ENCODE measurements at regions not wholly inside any gene's neighbourhood (a gene's known extent, or its start where the extent isn't known, plus 50 kb on each side); places are given as distances from the start of the nearest gene placed in this dataset.

DNA sequence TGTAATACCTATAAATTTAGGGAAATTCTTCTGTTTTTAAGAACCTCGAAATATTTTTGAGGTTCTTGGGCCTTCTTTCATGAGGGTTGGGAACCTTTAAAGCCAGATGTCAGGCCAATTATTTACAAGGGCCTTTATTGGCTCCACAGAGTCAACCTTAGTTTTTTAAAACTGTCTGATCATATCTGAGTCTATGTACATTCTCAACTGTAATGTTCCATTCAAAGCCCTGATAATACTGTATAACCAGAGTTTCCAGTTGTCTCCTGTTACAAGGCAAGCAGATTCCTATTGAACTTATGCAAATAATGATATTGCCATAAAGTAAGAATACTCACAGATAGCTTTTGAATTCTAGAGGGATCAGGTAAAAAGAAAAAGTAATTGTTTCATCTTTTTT lies 545.5 kb downstream of the EPM2A start:
- DNase-seq: no peak

DNA sequence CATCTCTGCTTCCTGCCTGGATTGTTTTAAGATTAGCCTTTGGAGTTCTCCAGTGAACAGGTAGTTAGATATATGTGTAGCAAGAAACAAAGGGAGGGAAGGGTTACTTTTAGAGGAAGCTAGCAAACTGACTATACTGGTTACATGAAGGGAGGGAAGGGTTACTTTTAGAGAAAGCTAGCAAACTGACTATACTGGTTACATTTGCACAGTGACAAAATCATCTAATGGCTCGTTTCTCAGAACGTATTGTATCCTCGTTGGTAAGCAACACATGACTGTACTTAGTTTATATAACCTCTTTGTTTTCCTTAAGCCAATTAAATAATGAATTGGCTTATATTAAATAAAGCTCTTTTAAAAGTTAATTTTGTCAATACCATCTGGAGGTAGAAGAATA lies 540.9 kb downstream of the EPM2A start:
- no peak for DNase-seq

DNA sequence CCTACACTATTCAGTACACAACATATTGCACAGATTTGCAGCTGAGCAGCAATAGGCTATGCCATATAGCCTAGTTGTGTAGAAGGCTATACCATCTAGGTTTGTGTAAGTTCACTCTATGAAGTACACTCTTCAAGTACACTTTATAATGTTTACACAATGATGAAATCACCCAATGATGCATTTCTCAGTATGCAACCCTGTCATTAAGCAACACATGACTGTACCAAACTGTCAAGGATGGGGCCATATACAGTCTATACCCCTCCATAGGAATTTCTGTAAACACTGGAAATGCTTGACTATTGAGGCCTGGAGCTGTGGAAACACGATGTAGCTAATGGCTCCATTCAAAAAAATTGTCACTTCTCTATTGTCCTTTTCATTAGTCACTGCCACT lies 535.4 kb downstream of the EPM2A start:
- no peak for DNase-seq

DNA sequence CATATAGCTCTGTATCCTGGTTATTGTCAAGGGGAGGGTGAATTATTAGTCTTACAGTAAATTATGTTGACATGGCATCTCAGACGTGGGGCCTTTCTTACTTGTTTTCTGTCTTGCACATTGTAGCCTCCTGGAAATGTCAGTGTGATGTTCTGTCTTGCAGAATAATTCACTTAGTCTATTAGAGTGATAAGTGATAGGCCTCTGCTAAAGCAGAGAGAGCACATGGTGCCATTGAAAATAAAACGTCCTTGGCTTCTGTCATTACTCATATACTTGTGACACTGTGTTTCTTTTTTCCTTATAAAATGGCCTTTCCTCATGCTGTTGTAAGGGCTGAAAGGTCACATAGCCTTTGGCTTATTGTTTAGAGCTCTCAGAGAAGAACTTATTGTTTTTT lies 531.0 kb downstream of the EPM2A start:
- no peak for DNase-seq

DNA sequence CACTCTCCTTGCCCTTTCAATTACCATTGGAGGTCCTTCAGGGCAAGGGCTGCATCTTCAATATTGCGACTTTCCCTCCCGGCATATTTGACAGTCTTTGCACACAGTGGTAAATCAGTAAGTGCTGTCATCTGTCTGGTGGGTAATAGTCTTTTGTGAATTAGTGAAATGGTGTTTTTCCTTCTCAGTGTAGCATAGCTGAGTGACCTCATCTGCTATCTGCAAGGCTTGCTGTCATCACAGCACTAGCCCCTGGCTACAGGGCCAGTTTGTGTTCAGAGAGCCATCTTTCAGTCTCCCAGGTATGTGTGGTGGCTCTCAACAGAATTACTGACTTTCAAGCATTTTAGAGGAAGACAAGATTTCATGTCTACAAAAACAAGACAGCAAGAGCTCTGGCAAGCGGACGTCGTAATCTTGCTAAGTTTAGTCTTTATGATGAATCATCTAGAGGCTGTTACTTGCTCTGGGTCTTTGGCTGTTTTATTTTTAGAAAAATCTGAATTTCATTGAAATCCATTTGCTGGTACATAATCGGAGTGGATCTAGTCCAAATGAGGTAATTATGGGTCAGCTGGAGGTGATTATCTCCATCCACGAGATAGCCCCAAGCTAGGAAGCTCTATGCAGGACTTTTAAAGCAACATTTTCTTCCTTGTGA lies 528.9 kb downstream of the EPM2A start:
- no peak for DNase-seq

DNA sequence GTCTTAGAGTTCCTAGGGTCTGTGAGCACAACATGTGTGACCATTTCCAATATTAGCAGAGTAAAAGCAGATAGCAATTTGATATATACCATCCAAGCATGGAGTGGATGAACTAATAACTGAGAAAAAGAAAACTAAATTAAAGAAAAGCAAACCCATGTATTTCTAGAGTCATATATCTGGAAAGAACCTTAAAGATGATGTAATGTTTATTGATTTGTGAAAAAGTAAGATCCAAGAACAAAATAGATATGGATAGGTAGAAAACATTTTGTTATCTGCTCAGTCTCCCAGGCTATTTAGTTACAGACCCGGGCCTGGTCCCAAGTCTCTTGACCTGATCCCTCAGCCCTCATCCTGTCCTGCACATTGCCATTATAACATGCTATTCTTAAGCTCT lies 526.8 kb downstream of the EPM2A start:
- DNase-seq: no peak

DNA sequence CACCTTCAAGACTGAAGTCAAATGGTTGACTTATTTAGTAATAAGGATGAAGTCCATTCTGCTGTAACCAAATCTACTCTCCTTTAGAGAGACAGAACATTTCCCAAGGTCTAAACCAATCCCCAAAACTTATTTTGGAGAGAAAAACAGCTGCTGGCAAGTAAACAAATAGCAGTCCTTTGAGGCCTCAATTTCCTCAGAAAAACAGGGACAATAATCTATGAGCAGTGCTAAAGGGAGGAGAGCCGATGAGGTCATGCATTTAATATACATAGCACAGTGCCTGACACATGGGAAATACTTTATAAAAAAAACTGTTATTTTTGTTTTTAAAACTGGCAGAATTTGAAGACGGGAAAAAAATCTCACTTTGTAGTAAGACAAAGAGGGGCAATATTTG lies 526.0 kb downstream of the EPM2A start:
- DNase-seq: no peak

DNA sequence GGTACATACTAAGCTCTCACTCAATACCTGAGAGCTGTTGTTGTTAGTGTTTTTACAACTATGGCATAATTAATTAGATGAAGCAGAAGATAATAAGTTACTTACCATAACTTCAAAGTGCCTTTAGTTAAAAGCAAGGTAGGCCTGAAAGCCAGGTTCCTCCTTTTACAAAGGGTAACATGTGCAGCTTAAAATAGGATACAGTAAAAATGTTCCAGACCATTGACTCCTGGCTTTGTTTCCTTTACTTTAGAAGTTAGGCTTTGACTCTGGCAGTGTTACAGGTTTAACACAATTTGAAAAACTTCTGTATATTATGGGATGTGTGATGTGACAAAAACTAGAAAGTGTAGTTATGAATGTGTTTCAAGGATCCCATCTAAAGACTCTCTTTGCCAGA lies 522.5 kb downstream of the EPM2A start:
- DNase-seq: no peak

DNA sequence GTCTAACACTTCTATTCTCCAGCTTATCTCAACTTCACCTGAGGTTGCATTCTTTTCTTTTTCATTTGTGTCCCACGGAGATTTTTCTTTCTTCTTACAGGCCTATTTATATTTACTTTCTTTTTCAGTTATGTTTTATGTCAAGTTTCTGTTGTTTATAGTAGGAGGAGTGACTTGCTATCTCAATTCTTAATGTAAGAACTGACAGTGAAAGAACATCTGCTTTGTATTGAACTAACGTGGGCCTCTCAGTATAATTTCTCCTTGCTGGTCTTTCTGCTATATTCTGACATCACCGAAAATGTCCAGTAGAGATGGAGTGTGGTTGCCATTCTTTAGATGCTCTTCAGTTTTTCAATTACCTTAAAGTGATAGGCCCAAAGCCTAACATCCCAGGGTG lies 521.7 kb downstream of the EPM2A start:
- DNase-seq: no peak

DNA sequence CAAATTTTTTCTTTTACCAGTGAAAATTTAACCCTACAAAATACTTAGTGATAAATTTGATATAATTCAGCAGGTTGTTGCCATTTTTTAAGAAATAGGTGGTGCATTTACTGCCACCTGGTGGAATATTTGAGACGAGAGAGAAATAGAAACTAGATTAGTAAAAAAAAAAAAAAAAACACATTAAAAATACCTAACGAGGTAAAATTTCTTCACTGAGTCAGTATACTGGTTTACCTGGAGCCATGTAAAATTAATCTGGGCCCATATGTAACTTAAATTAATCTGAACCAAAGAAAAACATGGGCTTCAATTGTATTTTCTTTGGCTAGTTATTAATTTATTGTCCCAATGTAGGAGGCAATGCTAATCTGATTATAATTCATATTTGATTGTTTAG lies 520.8 kb downstream of the EPM2A start:
- DNase-seq: no peak

DNA sequence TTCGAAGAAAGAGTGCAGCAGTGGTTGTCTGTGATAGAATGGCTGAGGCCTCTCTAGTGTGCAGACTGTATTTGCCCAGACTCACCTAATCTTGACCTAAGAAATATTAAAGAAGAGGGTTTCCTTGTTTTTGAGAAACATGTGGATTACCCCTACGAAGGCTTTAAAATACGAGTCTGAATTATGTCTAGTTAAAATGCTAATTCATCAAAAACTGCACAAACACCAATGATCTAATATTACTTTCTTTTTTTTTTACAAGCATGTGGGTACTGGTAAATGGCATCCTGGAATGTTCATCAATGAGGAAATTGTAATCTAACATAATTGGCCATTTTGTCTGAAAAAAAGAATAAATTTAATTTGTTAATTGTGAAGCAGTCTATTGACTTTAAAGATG lies 510.9 kb downstream of the EPM2A start:
- no peak for DNase-seq

DNA sequence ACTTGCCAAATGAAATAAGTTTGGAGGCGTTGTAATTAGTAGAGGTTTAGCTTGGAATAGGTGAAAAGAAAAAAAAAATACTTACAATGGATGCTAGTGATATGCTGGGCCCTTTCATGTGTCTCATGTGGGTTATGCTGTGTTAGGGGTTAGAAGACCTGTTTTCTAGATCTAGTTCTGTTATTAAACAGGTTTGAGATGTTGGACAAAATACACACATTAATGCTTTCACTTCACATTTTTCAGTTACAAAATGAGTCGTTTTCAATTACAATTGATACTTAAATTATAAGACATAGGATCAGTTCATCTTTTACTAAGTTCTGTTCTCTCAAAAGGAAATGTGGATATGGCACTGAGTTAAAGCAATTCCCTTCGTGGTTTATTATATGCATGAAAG lies 509.8 kb downstream of the EPM2A start:
- no peak for DNase-seq

DNA sequence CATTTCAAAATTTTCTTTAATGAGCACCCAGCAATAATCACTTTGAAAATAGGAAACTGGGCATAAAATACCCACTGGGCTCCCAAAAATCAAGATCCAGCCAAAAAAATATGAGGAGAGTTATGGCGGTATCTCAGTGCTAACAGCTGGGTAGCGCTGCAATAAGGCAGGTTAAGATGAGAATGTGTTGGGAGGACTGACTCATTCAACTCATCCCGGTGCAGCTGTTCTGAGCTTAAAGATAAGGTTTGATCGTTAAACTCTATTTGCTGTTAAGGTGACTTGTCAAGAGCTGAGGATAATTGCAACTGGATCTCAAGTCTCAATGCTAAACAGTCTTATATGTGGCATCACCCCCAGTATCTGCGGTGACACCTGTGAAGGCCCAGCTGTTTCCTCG lies 507.7 kb downstream of the EPM2A start:
- DNase-seq: no peak

DNA sequence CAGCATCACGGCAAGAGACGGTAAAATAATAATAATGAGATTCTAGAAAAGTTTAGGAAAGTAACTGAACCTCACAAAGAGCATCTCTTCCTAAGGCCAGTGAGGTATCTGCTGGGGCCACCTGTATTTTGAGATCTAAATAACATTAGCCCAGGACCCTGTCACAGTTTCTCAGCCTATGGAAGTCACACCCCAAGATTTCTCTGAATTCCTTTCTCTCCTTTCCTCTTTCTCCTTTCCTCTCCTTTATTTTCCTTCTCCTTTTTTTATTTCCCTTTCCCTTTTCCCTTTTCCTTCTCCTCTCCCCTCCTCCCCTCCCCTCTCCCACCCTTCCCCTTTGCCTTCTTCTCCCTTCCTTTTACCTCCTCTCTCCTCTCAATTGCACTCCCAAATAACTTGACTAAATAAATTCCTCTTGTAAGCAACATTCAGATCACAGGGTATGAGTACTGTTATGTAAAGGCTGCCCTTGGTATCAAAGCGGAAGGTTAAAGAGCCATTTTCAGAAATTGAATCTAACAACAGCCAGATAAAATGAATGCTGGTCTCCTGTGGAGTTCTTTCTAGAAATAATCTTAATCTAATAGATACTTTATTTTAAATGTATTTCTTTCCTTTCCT lies 506.2 kb downstream of the EPM2A start:
- DNase-seq: no peak

DNA sequence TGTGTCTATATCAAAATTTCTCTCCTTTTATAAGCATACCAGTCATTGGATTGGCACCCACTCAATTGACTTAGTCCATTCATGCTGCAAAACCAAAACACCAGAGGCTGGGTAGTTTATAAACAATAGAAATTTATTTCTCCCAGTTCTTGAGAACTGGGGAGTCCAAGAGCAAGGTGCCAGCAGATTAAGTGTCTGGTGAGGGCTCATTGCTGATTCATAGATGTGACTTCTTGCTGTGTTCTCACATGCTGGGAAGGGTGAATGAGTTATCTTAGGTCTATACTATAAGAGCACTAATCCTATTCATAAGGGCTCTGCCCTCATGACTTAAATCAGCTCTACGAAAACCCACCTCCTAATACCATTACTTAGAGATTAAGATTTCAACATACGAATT lies 501.4 kb downstream of the EPM2A start:
- no peak for DNase-seq

DNA sequence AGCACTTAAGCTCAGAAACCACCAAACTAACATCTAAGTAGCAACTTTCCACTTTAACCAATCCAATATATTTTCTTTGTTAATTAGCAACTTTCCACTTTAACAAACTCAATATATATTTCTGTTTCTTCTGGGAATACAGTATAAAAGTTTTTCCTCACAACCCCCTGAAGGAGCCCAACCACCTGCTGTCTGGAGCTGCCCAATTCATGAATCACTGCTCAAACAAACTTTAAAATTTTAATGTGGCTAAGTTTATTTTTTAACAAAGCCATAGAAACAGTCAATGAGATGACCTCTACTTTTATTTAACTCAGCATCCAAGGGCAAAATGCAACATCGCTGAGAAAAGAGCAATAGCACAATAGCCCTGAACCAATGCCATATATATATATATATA lies 500.1 kb downstream of the EPM2A start:
- no peak for DNase-seq

DNA sequence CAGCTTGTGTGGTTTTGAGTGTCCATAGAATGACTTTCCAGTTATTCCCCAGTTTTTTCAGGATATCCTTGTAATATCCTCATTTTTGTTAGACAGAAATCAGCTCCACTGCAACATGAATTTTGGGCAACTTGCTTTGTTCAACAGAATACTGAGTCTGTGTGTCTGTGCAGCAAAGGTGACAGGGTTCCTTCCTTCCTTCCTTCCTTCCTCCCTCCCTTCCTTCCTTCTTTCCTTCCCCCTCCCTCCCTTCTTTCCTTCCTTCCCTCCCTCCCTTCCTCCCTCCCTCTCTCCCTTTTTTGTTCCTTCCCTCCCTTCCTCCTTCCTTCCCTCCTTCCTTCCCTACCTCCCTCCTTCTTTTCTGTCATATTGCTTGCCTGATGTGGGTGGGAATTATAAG lies 496.5 kb downstream of the EPM2A start:
- DNase-seq: no peak

DNA sequence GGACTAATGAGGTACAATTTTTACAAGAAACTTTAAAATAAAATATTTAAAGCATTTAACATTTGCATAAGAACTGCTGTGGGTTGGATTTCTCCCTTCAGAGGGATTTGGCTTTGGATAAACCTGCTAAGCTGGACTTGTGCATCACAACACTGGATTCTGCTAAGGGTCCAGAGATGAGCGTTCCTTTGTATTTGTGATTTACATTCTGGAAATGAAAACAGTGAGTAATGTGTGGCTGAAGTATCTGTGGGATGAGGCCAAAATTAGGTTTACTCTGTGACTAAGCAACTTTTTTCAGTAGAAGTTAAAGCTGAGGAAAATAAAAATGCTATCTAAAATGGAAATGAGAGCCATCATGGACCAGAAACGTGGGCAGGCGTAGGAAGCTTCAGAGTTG lies 494.3 kb downstream of the EPM2A start:
- DNase-seq: no peak

DNA sequence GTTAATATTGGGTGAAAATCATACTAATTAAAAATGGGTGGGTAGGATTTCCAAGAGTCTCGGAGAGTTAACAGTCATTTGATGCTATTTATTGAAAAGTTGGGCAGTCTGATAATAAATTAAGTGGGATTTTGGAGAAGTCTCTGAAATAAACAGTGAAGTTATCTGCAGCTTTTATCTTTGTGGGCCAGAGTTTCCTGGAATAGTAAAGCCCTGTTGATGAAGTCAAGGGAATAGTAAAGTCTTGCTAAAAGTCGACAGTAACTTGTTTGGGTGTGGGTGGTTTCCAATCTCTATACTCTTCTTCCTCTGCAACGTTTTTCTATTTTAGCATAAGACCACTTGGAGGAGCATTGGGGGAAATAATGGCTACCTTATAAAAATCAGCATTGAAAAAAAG lies 493.6 kb downstream of the EPM2A start:
- DNase-seq: no peak

DNA sequence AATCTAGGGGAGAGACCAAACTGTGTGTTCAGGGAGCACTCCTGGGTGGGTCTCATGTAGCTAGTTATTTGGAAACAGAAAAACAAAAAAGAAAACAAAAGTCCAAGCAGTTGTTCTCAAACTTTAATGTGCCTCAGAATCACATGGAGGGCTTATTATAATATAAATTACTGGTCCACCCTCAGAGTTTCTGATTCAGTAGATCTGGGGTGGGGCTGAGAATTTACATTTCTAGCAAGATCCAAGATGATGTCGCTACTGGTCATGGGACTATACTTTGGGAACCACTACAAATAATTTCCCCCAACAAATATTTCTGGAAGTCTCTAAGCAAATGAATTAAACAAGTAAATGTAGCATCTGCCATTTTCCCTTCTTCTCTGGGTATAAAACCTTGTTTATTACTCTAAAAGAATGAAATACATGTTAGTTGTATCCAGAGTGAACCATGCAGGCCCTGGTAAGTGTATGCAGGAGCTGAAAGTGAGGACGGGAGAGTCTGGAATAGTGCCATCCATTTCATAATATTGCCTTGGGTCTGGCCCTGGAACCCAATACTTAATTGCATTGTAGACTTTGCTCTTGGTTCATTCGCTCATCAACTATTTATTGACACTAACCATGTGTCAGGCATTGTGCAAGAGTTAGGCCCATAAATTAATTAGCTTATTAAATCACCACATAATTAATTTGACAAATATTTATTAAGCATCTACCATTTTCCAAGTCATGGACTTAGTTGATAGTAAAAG lies 490.8 kb downstream of the EPM2A start:
- no peak for DNase-seq

DNA sequence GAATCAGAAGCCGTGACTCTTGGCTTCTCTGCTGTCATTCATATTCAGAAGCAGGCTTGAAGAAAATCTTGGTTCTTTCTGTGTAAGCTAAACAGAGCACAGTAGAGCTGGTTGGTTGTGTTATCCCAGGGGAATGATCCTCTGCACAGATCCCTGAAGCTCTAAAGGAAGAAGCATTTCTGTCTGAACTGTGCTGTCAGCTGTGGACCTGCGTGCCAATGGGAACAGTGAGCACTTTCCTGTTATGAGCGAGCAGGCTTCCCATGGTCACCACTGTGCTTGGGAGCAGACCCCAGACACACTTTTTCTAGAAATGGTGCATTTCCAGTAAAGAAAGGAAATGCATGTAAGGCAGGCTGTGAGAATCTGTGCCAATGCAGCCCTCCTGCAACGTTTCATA lies 490.2 kb downstream of the EPM2A start:
- no peak for DNase-seq

DNA sequence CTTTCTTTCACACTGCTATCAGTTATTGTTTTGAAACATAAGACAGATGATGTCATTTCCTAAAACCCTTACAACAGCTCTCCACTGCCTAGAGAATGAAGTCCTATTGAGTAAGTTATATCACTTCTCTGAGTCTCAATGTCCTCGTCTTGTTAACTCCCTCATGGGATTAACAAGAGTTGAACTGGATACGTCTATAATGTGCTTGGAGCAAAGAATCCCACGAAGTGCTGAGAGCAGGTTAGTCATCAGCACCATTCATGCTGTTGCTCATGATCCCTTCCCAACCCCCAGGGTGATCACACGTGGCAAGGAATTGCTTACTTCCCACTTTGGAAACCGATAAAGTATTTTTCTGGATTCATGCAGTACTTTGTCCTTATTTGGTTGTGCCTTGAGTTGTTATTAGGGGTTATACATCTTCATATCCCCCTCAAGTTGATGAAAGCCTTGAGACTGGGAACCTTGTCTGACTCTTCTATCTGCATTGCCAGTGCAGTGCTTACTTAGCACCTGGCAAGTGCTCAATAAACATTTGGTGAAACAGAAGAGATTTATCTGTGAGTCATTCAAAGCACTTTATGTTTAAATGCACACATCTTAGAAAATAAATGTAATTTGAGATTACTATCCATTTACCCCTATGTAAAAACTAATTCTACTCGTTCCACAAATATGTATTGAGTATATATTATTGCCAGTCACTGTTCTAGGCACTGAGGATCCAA lies 487.5 kb downstream of the EPM2A start:
- no peak for DNase-seq

DNA sequence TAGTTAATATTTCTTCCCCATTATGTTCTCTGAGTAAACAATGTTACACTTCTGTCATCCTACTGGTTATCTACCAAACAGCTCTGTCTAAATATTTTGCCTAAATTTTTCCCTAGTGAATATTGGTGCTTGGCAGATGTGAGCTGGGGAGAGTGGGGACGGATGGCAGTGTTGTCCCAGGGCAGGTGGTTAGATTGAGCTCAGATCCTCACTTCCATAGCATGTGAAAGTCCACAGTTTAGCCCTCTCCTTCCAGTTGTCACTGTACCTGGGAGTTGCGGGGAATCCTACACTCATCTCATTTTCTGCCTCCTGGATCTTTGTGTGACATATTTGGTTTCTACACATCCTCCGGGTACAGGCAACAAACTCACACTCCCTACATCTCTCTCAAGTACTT lies 484.9 kb downstream of the EPM2A start:
- no peak for DNase-seq
